PC-3 (cell line): ENCODE measurements at regions not wholly inside any gene's neighbourhood (a gene's known extent, or its start where the extent isn't known, plus 50 kb on each side); places are given as distances from the start of the nearest gene placed in this dataset.

ENCODE experiments used
- ATAC-seq: fragments of 200-7000 bp; cut with Tn5 transposase; 2 replicates; pipeline ENCODE4 v1.9.1; 2020; ENCODE audit warnings: mild to moderate bottlenecking, moderate library complexity
- BruUV-seq: library from RNA; stranded (reverse); fragments of 400-500 nt; replicated peaks from 2 replicates; lab custom pipeline; 2021; lab: Mats Ljungman, UMichigan
- CTCF ChIA-PET: fragments of 300-600 bp; sonication (Branson Sonifier 250); formaldehyde crosslinking; loops from one replicate; lab custom pipeline; 2022; ENCODE audit warnings: antibody characterized with exemption; lab: Charles Lee
- POLR2A ChIA-PET: fragments of 300-600 bp; sonication (Branson Sonifier 250); formaldehyde crosslinking; loops from one replicate; lab custom pipeline; 2022; ENCODE audit warnings: antibody characterized with exemption; ENCODE audit not compliant: unreplicated experiment; lab: Charles Lee
- DNase-seq: peaks from one replicate; pipeline ENCODE4 v3.0.0-alpha.2; 2015
- H2AFZ ChIP-seq: fragments of 300-600 bp; sonication (generic); 2 replicates; pipeline ENCODE4 v1.6.0; 2016; ENCODE audit warnings: antibody characterized with exemption, low read length
- H3F3A ChIP-seq: fragments of 300-600 bp; sonication (generic); one replicate; pipeline ENCODE4 v1.6.0; 2017; ENCODE audit warnings: antibody characterized with exemption, low read length, control low read depth, mild to moderate bottlenecking; ENCODE audit not compliant: unreplicated experiment
- H3K27ac ChIP-seq: fragments of 300-600 bp; sonication (generic); 2 replicates; pipeline ENCODE4 v1.5.1; 2016; ENCODE audit warnings: mild to moderate bottlenecking, low read length
- H3K27me3 ChIP-seq: fragments of 300-600 bp; sonication (generic); 2 replicates; pipeline ENCODE4 v1.6.1; 2016; ENCODE audit warnings: low read length, mixed read lengths
- H3K36me3 ChIP-seq: fragments of 300-600 bp; sonication (generic); 2 replicates; pipeline ENCODE4 v1.6.1; 2016; ENCODE audit warnings: low read depth, mixed run types, low read length, mixed read lengths
- H3K4me1 ChIP-seq: fragments of 300-600 bp; sonication (generic); 2 replicates; pipeline ENCODE4 v1.5.1; 2016; ENCODE audit warnings: low read length; ENCODE audit not compliant: insufficient read depth
- H3K4me2 ChIP-seq: fragments of 300-600 bp; sonication (generic); 2 replicates; pipeline ENCODE4 v1.6.0; 2016; ENCODE audit warnings: low read length
- H3K4me3 ChIP-seq: fragments of 300-600 bp; sonication (generic); 2 replicates; pipeline ENCODE4 v1.5.1; 2016; ENCODE audit warnings: mild to moderate bottlenecking, low read length, mixed read lengths
- H3K79me2 ChIP-seq: fragments of 300-600 bp; sonication (generic); 2 replicates; pipeline ENCODE4 v1.6.1; 2017; ENCODE audit warnings: low read length, mixed read lengths
- H3K9ac ChIP-seq: fragments of 300-600 bp; sonication (generic); 2 replicates; pipeline ENCODE4 v1.6.0; 2016; ENCODE audit warnings: mild to moderate bottlenecking, low read length
- H3K9me2 ChIP-seq: fragments of 300-600 bp; sonication (generic); replicated peaks from 2 replicates; pipeline ENCODE4 v1.6.1; 2016; ENCODE audit warnings: mixed run types, low read length, mixed read lengths
- H3K9me3 ChIP-seq: fragments of 300-600 bp; sonication (generic); 2 replicates; pipeline ENCODE4 v1.6.1; 2016; ENCODE audit warnings: low read length, mixed read lengths
- H4K20me1 ChIP-seq: fragments of 300-600 bp; sonication (generic); 2 replicates; pipeline ENCODE4 v1.6.1; 2016; ENCODE audit warnings: low read length, mixed read lengths
- EZH2 ChIP-seq: fragments of 300-600 bp; sonication (generic); IDR thresholded peaks from one replicate; pipeline ENCODE4 v1.6.1; 2017; ENCODE audit warnings: antibody characterized with exemption, mild to moderate bottlenecking, low read length; ENCODE audit not compliant: unreplicated experiment
- EZH2phosphoT487 ChIP-seq: fragments of 300-600 bp; sonication (generic); IDR thresholded peaks from 2 replicates; pipeline ENCODE4 v1.6.1; 2018; ENCODE audit warnings: mild to moderate bottlenecking, antibody characterized with exemption, low read length, borderline replicate concordance
- intact Hi-C: fragments of 100-400 bp; cut with micrococcal nuclease; formaldehyde crosslinking; loops from 2 replicates; pipeline ENCODE4 v1.9.0; 2023
- TF ChIP-seq, protein P1 (sequence below): fragments of 300-600 bp; sonication (generic); conservative IDR thresholded peaks from 2 replicates; pipeline ENCODE4 v1.5.1; 2017; ENCODE audit warnings: antibody characterized with exemption, low read depth, mild to moderate bottlenecking, low read length

- no peak overlapping the region for H3K4me3 ChIP-seq
- no peaks in the 10 kb centered on the region for H3K27me3 ChIP-seq
- H3K79me2 ChIP-seq: no peaks in the 10 kb centered on the region
- no peak overlapping the region for H3K9ac ChIP-seq
- BruUV-seq: no TSS peak
- H3F3A ChIP-seq: no peaks in the 10 kb centered on the region
- no peak for ATAC-seq
- intact Hi-C loops: no loop called here
- no peak for DNase-seq
- ChIA-PET POLR2A (no interaction called here), CTCF (no interaction called here)
- no peaks in the 10 kb centered on the region for H3K9me3 ChIP-seq
- H3K36me3 ChIP-seq: no peaks in the 10 kb centered on the region
- H2AFZ ChIP-seq: no peak overlapping the region
- no peaks in the 10 kb centered on the region for H4K20me1 ChIP-seq
- H3K4me2 ChIP-seq: no peak overlapping the region
- H3K27ac ChIP-seq: no peak overlapping the region
- no peaks in the 10 kb centered on the region for H3K4me1 ChIP-seq
- no peaks in the 10 kb centered on the region for H3K9me2 ChIP-seq
- no peak for TF ChIP-seq EZH2phosphoT487
- no peak for TF ChIP-seq EZH2
- TF ChIP-seq, protein P1, sequence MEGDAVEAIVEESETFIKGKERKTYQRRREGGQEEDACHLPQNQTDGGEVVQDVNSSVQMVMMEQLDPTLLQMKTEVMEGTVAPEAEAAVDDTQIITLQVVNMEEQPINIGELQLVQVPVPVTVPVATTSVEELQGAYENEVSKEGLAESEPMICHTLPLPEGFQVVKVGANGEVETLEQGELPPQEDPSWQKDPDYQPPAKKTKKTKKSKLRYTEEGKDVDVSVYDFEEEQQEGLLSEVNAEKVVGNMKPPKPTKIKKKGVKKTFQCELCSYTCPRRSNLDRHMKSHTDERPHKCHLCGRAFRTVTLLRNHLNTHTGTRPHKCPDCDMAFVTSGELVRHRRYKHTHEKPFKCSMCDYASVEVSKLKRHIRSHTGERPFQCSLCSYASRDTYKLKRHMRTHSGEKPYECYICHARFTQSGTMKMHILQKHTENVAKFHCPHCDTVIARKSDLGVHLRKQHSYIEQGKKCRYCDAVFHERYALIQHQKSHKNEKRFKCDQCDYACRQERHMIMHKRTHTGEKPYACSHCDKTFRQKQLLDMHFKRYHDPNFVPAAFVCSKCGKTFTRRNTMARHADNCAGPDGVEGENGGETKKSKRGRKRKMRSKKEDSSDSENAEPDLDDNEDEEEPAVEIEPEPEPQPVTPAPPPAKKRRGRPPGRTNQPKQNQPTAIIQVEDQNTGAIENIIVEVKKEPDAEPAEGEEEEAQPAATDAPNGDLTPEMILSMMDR: no peak
These were observed 797.3 kb downstream of the BCL11A start for GRCh38 chr2:59756150-59756549.

GRCh38 chr2:59754011-59754735, 799.3 kb downstream of the BCL11A start:
- Histone ChIP-seq H3F3A (no peaks in the 10 kb centered on the region), H3K9ac (no peak overlapping the region), H3K4me3 (no peak overlapping the region), H3K27ac (no peak overlapping the region), H3K36me3 (no peaks in the 10 kb centered on the region), H3K9me2 (no peaks in the 10 kb centered on the region), H4K20me1 (no peaks in the 10 kb centered on the region), H3K9me3 (no peaks in the 10 kb centered on the region), H3K4me1 (no peaks in the 10 kb centered on the region), H3K4me2 (no peak overlapping the region), H3K27me3 (no peaks in the 10 kb centered on the region), H2AFZ (no peak overlapping the region), H3K79me2 (no peaks in the 10 kb centered on the region)
- intact Hi-C loops: no loop called here
- ChIA-PET POLR2A (no interaction called here), CTCF (no interaction called here)
- no peak for ATAC-seq
- DNase-seq: no peak
- no TSS peak for BruUV-seq
- TF ChIP-seq EZH2phosphoT487: no peak
- TF ChIP-seq, protein P1: peak; percentile 27; the same call in 1 of the 2 replicates

GRCh38 chr2:59752512-59752911, 800.9 kb downstream of the BCL11A start:
- TF ChIP-seq, protein P1: no peak
- TF ChIP-seq EZH2 (no peak), EZH2phosphoT487 (no peak)
- Histone ChIP-seq H3K4me1 (no peaks in the 10 kb centered on the region), H4K20me1 (no peaks in the 10 kb centered on the region), H3K36me3 (no peaks in the 10 kb centered on the region), H3K27ac (no peak overlapping the region), H3K79me2 (no peaks in the 10 kb centered on the region), H3K9ac (no peak overlapping the region), H3K9me2 (no peaks in the 10 kb centered on the region), H3K4me3 (no peak overlapping the region), H3K27me3 (0 out of 2 replicates have a peak, but pooled peaks cover 3% of the 10 kb centered on the region), H3F3A (no peaks in the 10 kb centered on the region), H2AFZ (no peak overlapping the region), H3K4me2 (no peak overlapping the region), H3K9me3 (no peaks in the 10 kb centered on the region)
- POLR2A ChIA-PET: no interaction called here
- no peak for DNase-seq
- no peak for ATAC-seq
- BruUV-seq: no TSS peak
- intact Hi-C loops: no loop called here
- CTCF ChIA-PET: no interaction called here
